GM23248 (cell line): ENCODE measurements at regions not wholly inside any gene's neighbourhood (a gene's known extent, or its start where the extent isn't known, plus 50 kb on each side); places are given as distances from the start of the nearest gene placed in this dataset.

Experiments
- DNase-seq: peaks from one replicate; pipeline ENCODE4 v3.0.0-alpha.2; 2015
- H2AFZ ChIP-seq: fragments of 200-600 bp; sonication (generic); 2 replicates; pipeline ENCODE4 v1.6.1; 2016; ENCODE audit warnings: antibody characterized with exemption
- H3F3A ChIP-seq: fragments of 200-600 bp; sonication (generic); 2 replicates; pipeline ENCODE4 v1.6.1; 2016; ENCODE audit warnings: mild to moderate bottlenecking, antibody characterized with exemption, mixed run types; ENCODE audit not compliant: insufficient read depth
- H3K27ac ChIP-seq: fragments of 200-600 bp; sonication (generic); 2 replicates; pipeline ENCODE4 v1.5.1; 2016; ENCODE audit warnings: mild to moderate bottlenecking
- H3K27me3 ChIP-seq: fragments of 200-600 bp; sonication (generic); replicated peaks from 2 replicates; pipeline ENCODE4 v1.6.1; 2016; ENCODE audit warnings: mild to moderate bottlenecking; ENCODE audit not compliant: insufficient read depth
- H3K36me3 ChIP-seq: fragments of 200-600 bp; sonication (generic); 2 replicates; pipeline ENCODE4 v1.6.1; 2016; ENCODE audit warnings: low read depth, mild to moderate bottlenecking
- H3K4me1 ChIP-seq: fragments of 200-600 bp; sonication (generic); 2 replicates; pipeline ENCODE4 v1.6.1; 2016; ENCODE audit warnings: mild to moderate bottlenecking; ENCODE audit not compliant: insufficient read depth
- H3K4me2 ChIP-seq: fragments of 200-600 bp; sonication (generic); one replicate; pipeline ENCODE4 v1.6.1; 2016; ENCODE audit warnings: mild to moderate bottlenecking; ENCODE audit not compliant: unreplicated experiment
- H3K4me3 ChIP-seq: fragments of 200-600 bp; sonication (generic); 2 replicates; pipeline ENCODE4 v1.5.1; 2016; ENCODE audit warnings: mild to moderate bottlenecking
- H3K79me2 ChIP-seq: fragments of 200-600 bp; sonication (generic); 2 replicates; pipeline ENCODE4 v1.6.1; 2016; ENCODE audit warnings: mild to moderate bottlenecking; ENCODE audit not compliant: insufficient read depth
- H3K9ac ChIP-seq: fragments of 200-600 bp; sonication (generic); 2 replicates; pipeline ENCODE4 v1.6.1; 2016; ENCODE audit warnings: mild to moderate bottlenecking
- H3K9me2 ChIP-seq: fragments of 200-600 bp; sonication (generic); 2 replicates; pipeline ENCODE4 v1.6.1; 2016; ENCODE audit warnings: mixed run types, mild to moderate bottlenecking, moderate library complexity; ENCODE audit not compliant: insufficient read depth
- H3K9me3 ChIP-seq: fragments of 200-600 bp; sonication (generic); one replicate; pipeline ENCODE4 v1.6.1; 2017; ENCODE audit warnings: low read depth
- H4K20me1 ChIP-seq: fragments of 200-600 bp; sonication (generic); 2 replicates; pipeline ENCODE4 v1.6.0; 2016; ENCODE audit not compliant: insufficient read depth
- EZH2 ChIP-seq: fragments of 200-600 bp; sonication (generic); IDR thresholded peaks from 2 replicates; pipeline ENCODE4 v1.6.1; 2018; ENCODE audit warnings: antibody characterized with exemption, mild to moderate bottlenecking; ENCODE audit not compliant: insufficient read depth, poor library complexity, severe bottlenecking
- EZH2phosphoT487 ChIP-seq: fragments of 200-600 bp; sonication (generic); IDR thresholded peaks from 2 replicates; pipeline ENCODE4 v1.6.1; 2018; ENCODE audit warnings: antibody characterized with exemption, moderate library complexity, mild to moderate bottlenecking, low read depth; ENCODE audit not compliant: insufficient read depth
- WGBS, 2 experiments: methylation state at CpG; one replicate each; pipeline ENCODE4 v1.1.6; 2015 to 2017; ENCODE audit warnings: low lambda C conversion rate in 2 of 2, low coverage in 1 of 2; ENCODE audit errors: missing lambda C conversion rate in 2 of 2; 5-methylcytosine and 5-hydroxymethylcytosine counted together
- in situ Hi-C: fragments of 300-500 bp; cut with MboI; formaldehyde crosslinking; loops from 2 replicates; pipeline ENCODE4 v1.15.0; 2020

DNA sequence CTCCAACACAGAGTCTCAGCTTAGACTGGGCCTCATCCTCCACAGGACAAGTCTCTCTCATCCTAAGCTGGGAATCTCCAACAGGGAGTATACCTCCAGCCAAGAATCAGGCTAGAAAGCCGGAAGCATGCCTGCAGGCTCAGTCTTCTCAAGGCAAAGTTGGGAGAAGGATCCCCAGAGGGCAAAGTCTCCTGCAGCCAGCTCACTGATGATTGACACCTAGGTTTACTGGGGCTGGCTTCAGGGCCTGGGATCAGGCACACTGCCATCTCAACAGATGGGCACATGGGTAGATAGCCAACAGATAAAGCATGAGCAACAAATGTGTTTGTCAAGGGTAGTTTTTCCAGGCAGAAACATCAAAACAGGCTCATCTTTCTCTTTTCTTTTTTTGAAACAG lies 56.1 kb upstream of the TOX3 start:
- WGBS, 2 experiments: 4 to 19% methylated on average over 1 of the region's 1 CpG
- no peaks in the 10 kb centered on the region for H3K36me3 ChIP-seq
- H3F3A ChIP-seq: no peaks in the 10 kb centered on the region
- TF ChIP-seq EZH2phosphoT487: no peak
- no peak for TF ChIP-seq EZH2
- no peak overlapping the region for H3K4me2 ChIP-seq
- no peaks in the 10 kb centered on the region for H4K20me1 ChIP-seq
- no peaks in the 10 kb centered on the region for H3K9me3 ChIP-seq
- H3K9ac ChIP-seq: no peak overlapping the region
- H3K27ac ChIP-seq: no peak overlapping the region
- in situ Hi-C loops: no loop called here
- no peaks in the 10 kb centered on the region for H3K27me3 ChIP-seq
- no peak for DNase-seq
- H3K4me3 ChIP-seq: no peak overlapping the region
- no peaks in the 10 kb centered on the region for H3K79me2 ChIP-seq
- H3K9me2 ChIP-seq: no peaks in the 10 kb centered on the region
- H3K4me1 ChIP-seq: no peaks in the 10 kb centered on the region
- H2AFZ ChIP-seq: no peak overlapping the region

GRCh38 chr16:52597772-52598483 lies 51.0 kb upstream of the TOX3 start:
- in situ Hi-C loops: no loop called here
- DNase-seq: no peak
- no peaks in the 10 kb centered on the region for H4K20me1 ChIP-seq
- no peak overlapping the region for H3K9ac ChIP-seq
- no peaks in the 10 kb centered on the region for H3K4me1 ChIP-seq
- TF ChIP-seq EZH2phosphoT487 (no peak), EZH2 (no peak)
- WGBS, 2 experiments: 9 to 18% methylated on average over 5 of the region's 5 CpGs
- H3K4me3 ChIP-seq: no peak overlapping the region
- no peak overlapping the region for H3K27ac ChIP-seq
- no peak overlapping the region for H3K4me2 ChIP-seq
- H3K36me3 ChIP-seq: no peaks in the 10 kb centered on the region
- no peaks in the 10 kb centered on the region for H3K79me2 ChIP-seq
- H3K9me2 ChIP-seq: no peaks in the 10 kb centered on the region
- no peaks in the 10 kb centered on the region for H3K27me3 ChIP-seq
- H3F3A ChIP-seq: no peaks in the 10 kb centered on the region
- no peaks in the 10 kb centered on the region for H3K9me3 ChIP-seq
- no peak overlapping the region for H2AFZ ChIP-seq

GRCh38 chr16:52597073-52597771 lies 50.3 kb upstream of the TOX3 start:
- Histone ChIP-seq H3K9me3 (no peaks in the 10 kb centered on the region), H3K79me2 (no peaks in the 10 kb centered on the region), H3K4me2 (no peak overlapping the region), H3K9ac (no peak overlapping the region), H3K9me2 (no peaks in the 10 kb centered on the region), H2AFZ (no peak overlapping the region), H3K36me3 (no peaks in the 10 kb centered on the region), H3K27ac (no peak overlapping the region), H3K4me3 (no peak overlapping the region), H3F3A (no peaks in the 10 kb centered on the region), H3K27me3 (no peaks in the 10 kb centered on the region), H3K4me1 (no peaks in the 10 kb centered on the region), H4K20me1 (no peaks in the 10 kb centered on the region)
- DNase-seq: no peak
- in situ Hi-C loops: no loop called here
- 1 to 3% methylated on average over 3 of the region's 3 CpGs for WGBS, 2 experiments
- TF ChIP-seq EZH2phosphoT487 (no peak), EZH2 (no peak)
